Upper lobe of left lung (tissue), 6 donors: ENCODE measurements at regions not wholly inside any gene's neighbourhood (a gene's known extent, or its start where the extent isn't known, plus 50 kb on each side); places are given as distances from the start of the nearest gene placed in this dataset.

ENCODE experiments used
- ATAC-seq, 2 donors: fragments of 200-7000 bp; cut with Tn5 transposase; one replicate each; pipeline ENCODE4 v1.9.1; 2022; ENCODE audit warnings: mild to moderate bottlenecking in 2 of 2, moderate library complexity in 2 of 2; ENCODE audit not compliant: low FRiP score in 2 of 2
- DNase-seq, 2 donors: peaks; one replicate each; pipeline ENCODE4 v3.0.0-alpha.2; 2019 to 2020
- H3K27ac ChIP-seq, 4 donors: fragments of 200-600 bp; sonication (generic); one replicate each; pipeline ENCODE4 v1.5.1; 2016 to 2019
- H3K27me3 ChIP-seq, 4 donors: fragments of 200-600 bp; sonication (generic); one replicate each; pipeline ENCODE4 v1.5.1; 2017 to 2019
- H3K36me3 ChIP-seq, 4 donors: fragments of 200-600 bp; sonication (generic); one replicate each; pipeline ENCODE4 v1.5.1; 2016 to 2019
- H3K4me1 ChIP-seq, 4 donors: fragments of 200-600 bp; sonication (generic); one replicate each; pipeline ENCODE4 v1.5.1; 2018 to 2019
- H3K4me3 ChIP-seq, 4 donors: fragments of 200-600 bp; sonication (generic); one replicate each; pipeline ENCODE4 v1.5.1; 2017 to 2019; ENCODE audit warnings: mild to moderate bottlenecking in 2 of 4, moderate library complexity in 1 of 4
- H3K9me3 ChIP-seq, 4 donors: fragments of 200-600 bp; sonication (generic); one replicate each; pipeline ENCODE4 v1.5.1; 2018 to 2019
- EP300 ChIP-seq, 4 donors: sonication (generic); formaldehyde crosslinking; IDR thresholded peaks; one replicate each; pipeline ENCODE4 v1.5.1; 2017; ENCODE audit warnings: antibody characterized with exemption in 4 of 4, control low read depth in 2 of 4
- POLR2A ChIP-seq, 4 donors: fragments of 450-650 bp; IDR thresholded peaks; one replicate each; pipeline ENCODE4 v1.5.1; 2016 to 2017; ENCODE audit warnings: antibody characterized with exemption in 4 of 4, mild to moderate bottlenecking in 2 of 4
- POLR2AphosphoS5 ChIP-seq, 2 donors: sonication (generic); formaldehyde crosslinking; IDR thresholded peaks; one replicate each; pipeline ENCODE4 v1.5.1; 2017; ENCODE audit warnings: antibody characterized with exemption in 2 of 2
- WGBS, 2 donors: methylation state at CpG; one replicate each; pipeline ENCODE4 v1.1.5; 2017 to 2018; 5-methylcytosine and 5-hydroxymethylcytosine counted together
- TF ChIP-seq, protein P1 (sequence below), 6 experiments: fragments of 450-650 bp in 4 of 6; fragments of 200-600 bp in 2 of 6; sonication (generic) in 2 of 6; IDR thresholded peaks; one replicate each; pipeline ENCODE4 v1.5.1; 2016 to 2019; ENCODE audit warnings: antibody characterized with exemption in 6 of 6
- donor health status: DM: no; HTN: no; CAD: no; lungs with moderate emphysema.
- donor health status: DM: no; HTN: yes; CAD: no; lungs with severe emphysema.

DNA sequence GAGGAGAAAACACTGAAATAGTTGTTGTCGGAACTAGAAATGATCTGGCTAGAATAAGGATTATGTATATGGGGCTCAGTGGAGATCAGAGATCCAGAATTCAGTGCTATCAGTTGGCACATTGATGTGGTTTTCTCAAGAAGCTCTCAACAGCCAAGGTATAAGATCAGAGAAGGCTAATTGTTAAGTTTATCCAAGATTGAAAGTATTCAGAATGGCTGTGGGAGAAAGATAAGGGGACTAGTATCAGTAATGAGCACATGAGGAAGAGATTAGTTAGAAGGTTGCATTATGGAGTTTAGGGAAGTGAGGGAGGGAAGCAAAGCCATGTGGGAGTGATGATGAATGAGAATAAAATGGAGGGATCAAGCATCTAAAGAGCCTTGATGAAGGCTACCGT is 128.1 kb upstream of the MIS18BP1 start:
- Histone ChIP-seq H3K27ac (no peak overlapping the region), H3K36me3 (no peaks in the 10 kb centered on the region), H3K9me3 (no peaks in the 10 kb centered on the region), H3K4me1 (no peaks in the 10 kb centered on the region), H3K4me3 (no peak overlapping the region), H3K27me3 (no peaks in the 10 kb centered on the region)
- ATAC-seq (no peak), DNase-seq (no peak)
- WGBS, 2 donors, result 75 to 76% methylated on average over 2 of the region's 2 CpGs
- TF ChIP-seq EP300 (IDR thresholded peaks at IDR 0.05) (no peak), POLR2AphosphoS5 (IDR thresholded peaks at IDR 0.05) (no peak), POLR2A (IDR thresholded peaks at IDR 0.05) (no peak)
- TF ChIP-seq, protein P1, sequence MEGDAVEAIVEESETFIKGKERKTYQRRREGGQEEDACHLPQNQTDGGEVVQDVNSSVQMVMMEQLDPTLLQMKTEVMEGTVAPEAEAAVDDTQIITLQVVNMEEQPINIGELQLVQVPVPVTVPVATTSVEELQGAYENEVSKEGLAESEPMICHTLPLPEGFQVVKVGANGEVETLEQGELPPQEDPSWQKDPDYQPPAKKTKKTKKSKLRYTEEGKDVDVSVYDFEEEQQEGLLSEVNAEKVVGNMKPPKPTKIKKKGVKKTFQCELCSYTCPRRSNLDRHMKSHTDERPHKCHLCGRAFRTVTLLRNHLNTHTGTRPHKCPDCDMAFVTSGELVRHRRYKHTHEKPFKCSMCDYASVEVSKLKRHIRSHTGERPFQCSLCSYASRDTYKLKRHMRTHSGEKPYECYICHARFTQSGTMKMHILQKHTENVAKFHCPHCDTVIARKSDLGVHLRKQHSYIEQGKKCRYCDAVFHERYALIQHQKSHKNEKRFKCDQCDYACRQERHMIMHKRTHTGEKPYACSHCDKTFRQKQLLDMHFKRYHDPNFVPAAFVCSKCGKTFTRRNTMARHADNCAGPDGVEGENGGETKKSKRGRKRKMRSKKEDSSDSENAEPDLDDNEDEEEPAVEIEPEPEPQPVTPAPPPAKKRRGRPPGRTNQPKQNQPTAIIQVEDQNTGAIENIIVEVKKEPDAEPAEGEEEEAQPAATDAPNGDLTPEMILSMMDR (IDR thresholded peaks at IDR 0.05), result no peak

DNA sequence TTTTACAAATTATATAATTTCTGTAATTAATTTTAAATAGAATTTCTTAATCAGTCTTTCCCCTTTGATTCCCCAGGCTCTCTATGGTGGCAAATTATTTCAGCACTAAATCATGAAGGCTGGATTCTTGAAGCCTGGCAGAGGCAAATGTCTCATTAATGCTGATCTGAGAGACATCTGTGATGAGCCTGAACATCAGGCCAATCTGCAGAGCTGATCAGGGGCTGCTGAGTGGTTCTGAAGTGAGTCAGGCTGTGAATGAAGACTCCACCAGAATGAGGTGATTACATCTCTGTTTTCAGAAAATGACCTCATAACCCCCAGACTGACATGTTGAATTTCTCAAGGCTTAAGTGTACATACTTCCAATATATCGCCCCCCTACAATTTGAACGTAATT is 124.2 kb upstream of the MIS18BP1 start:
- DNase-seq, result no peak
- TF ChIP-seq EP300 (IDR thresholded peaks at IDR 0.05) (no peak), POLR2A (IDR thresholded peaks at IDR 0.05) (no peak), POLR2AphosphoS5 (IDR thresholded peaks at IDR 0.05) (no peak)
- TF ChIP-seq, protein P1 (IDR thresholded peaks at IDR 0.05), result no peak
- no peaks in the 10 kb centered on the region for H3K36me3 ChIP-seq
- H3K4me3 ChIP-seq, result no peak overlapping the region
- 72 to 85% methylated on average over 2 of the region's 2 CpGs for WGBS, 2 donors
- no peak for ATAC-seq
- H3K27me3 ChIP-seq, result no peaks in the 10 kb centered on the region
- H3K27ac ChIP-seq, result no peak overlapping the region
- no peaks in the 10 kb centered on the region for H3K4me1 ChIP-seq
- H3K9me3 ChIP-seq, result no peaks in the 10 kb centered on the region

DNA sequence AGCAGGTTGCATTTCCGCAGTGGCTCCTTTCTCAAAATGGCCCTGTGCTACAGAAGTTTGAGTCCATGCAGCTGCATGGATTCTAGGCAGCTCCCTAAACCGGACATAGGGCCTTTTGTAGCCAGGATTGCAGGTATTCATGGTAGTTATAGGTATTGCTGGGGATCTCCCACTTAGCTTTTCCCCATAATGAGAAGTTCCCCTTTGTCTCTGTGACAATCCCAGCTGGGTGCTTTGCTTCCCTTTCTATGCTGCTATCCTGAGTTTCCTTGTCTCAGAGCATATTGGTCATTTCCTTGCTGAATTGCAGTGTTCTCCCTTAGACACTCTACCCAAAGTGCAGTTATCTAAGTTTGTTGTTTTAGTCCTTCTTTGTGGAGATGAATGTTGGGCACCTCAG is 120.9 kb upstream of the MIS18BP1 start:
- H3K36me3 ChIP-seq, result no peaks in the 10 kb centered on the region
- H3K4me1 ChIP-seq, result no peaks in the 10 kb centered on the region
- WGBS, 2 donors, result 74% methylated on average over 2 of the region's 2 CpGs
- no peak overlapping the region for H3K4me3 ChIP-seq
- no peaks in the 10 kb centered on the region for H3K9me3 ChIP-seq
- no peak for ATAC-seq
- DNase-seq, result no peak
- TF ChIP-seq, protein P1 (IDR thresholded peaks at IDR 0.05), result no peak
- TF ChIP-seq EP300 (IDR thresholded peaks at IDR 0.05), result no peak
- no peak for TF ChIP-seq POLR2A (IDR thresholded peaks at IDR 0.05)
- TF ChIP-seq POLR2AphosphoS5 (IDR thresholded peaks at IDR 0.05), result no peak
- no peaks in the 10 kb centered on the region for H3K27me3 ChIP-seq
- no peak overlapping the region for H3K27ac ChIP-seq

DNA sequence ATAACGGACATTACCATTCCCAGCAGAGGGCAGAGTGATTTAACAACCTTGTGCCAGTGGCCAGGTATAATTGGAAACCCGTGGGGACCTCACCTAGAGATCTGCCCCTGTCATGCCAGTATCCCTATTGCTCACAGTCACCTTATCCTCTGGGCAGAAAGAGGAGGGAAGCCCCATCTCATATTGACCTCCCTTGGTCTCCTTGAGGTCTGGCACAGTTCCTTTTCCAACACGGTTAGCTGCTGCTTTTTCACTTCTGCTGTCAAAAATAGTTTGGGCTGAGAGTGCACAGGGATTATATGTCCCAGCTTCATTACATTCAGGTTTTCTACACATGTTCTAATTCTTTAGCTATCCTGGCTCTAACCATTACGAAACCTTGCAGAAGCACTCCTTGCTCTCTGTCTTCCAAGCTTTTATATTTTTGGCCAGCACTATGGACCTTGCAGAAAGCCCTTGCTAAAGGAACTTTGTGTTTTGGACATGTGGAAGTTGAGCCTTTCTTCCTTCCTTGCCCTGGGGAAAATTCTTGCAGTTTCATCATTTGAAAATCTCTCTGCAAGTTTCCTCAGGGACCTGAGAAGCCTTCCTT is 111.7 kb upstream of the MIS18BP1 start:
- Histone ChIP-seq H3K4me1 (no peaks in the 10 kb centered on the region), H3K9me3 (no peaks in the 10 kb centered on the region), H3K36me3 (no peaks in the 10 kb centered on the region), H3K27ac (no peak overlapping the region), H3K27me3 (no peaks in the 10 kb centered on the region), H3K4me3 (no peak overlapping the region)
- DNase-seq, result no peak
- 60 to 68% methylated on average over 4 of the region's 4 CpGs for WGBS, 2 donors
- ATAC-seq, result no peak
- no peak for TF ChIP-seq POLR2AphosphoS5 (IDR thresholded peaks at IDR 0.05)
- TF ChIP-seq EP300 (IDR thresholded peaks at IDR 0.05), result no peak
- TF ChIP-seq POLR2A (IDR thresholded peaks at IDR 0.05), result no peak
- TF ChIP-seq, protein P1 (IDR thresholded peaks at IDR 0.05), result no peak

DNA sequence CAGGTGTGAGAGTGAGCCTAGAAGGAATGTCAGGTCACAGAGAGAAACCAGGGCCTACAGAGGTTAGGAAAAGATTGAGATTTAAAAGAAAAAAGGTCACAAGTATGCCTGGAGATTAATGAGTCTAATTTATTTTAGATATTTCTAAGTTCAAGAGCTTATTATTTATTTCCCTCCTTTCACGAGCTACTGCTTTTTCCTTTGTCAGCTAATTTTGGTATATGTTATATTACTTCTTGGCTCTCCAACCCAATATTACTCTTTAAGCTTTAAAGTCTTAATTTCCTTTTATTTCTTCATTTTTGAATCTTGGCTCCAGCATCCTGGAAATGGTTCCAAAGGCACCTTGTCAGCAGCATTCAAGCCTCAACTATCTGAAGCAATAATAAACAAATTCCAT is 109.5 kb upstream of the MIS18BP1 start:
- no peaks in the 10 kb centered on the region for H3K36me3 ChIP-seq
- 57 to 62% methylated on average over 1 of the region's 1 CpG for WGBS, 2 donors
- DNase-seq, result no peak
- no peak for ATAC-seq
- H3K27ac ChIP-seq, result no peak overlapping the region
- no peak overlapping the region for H3K4me3 ChIP-seq
- H3K9me3 ChIP-seq, result no peaks in the 10 kb centered on the region
- TF ChIP-seq POLR2AphosphoS5 (IDR thresholded peaks at IDR 0.05) (no peak), POLR2A (IDR thresholded peaks at IDR 0.05) (no peak), EP300 (IDR thresholded peaks at IDR 0.05) (no peak)
- TF ChIP-seq, protein P1 (IDR thresholded peaks at IDR 0.05), result no peak
- no peaks in the 10 kb centered on the region for H3K4me1 ChIP-seq
- no peaks in the 10 kb centered on the region for H3K27me3 ChIP-seq
